Left kidney (tissue), 1 donor: ENCODE measurements at regions not wholly inside any gene's neighbourhood (a gene's known extent, or its start where the extent isn't known, plus 50 kb on each side); places are given as distances from the start of the nearest gene placed in this dataset.
"Not testable (repeated sequence)": the region's sequence is repeated elsewhere in the genome, so short reads cannot be mapped to it uniquely, and the experiment has no call there.

Experiments used
- DNase-seq: peaks from one replicate; pipeline ENCODE4 v3.0.0-alpha.2; 2013

GRCh38 chrX:5290635-5291034, 938.0 kb downstream of the NLGN4X start:
- no peak for DNase-seq

- DNase-seq = not testable (repeated sequence)
Observed at GRCh38 chrX:5289949-5290348, 938.7 kb downstream of the NLGN4X start.

GRCh38 chrX:5278908-5279307, 949.8 kb downstream of the NLGN4X start:
- DNase-seq = no peak

- DNase-seq = no peak
Observed at GRCh38 chrX:5265324-5265850, 963.3 kb downstream of the NLGN4X start.

GRCh38 chrX:5250106-5250505, 978.6 kb downstream of the NLGN4X start:
- DNase-seq = no peak

GRCh38 chrX:5242091-5242790, 986.4 kb downstream of the NLGN4X start:
- DNase-seq = no peak

GRCh38 chrX:5236749-5237148, 991.9 kb downstream of the NLGN4X start:
- no peak for DNase-seq

- DNase-seq = no peak
Observed at GRCh38 chrX:5236096-5236495, 992.6 kb downstream of the NLGN4X start.

GRCh38 chrX:5233830-5234229, 994.8 kb downstream of the NLGN4X start:
- DNase-seq = no peak

- DNase-seq = no peak
Observed at GRCh38 chrX:5220421-5220820, 1008.2 kb downstream of the NLGN4X start.

GRCh38 chrX:5194806-5195205, 1033.9 kb downstream of the NLGN4X start:
- no peak for DNase-seq

GRCh38 chrX:5180135-5180741, 1048.4 kb downstream of the NLGN4X start:
- DNase-seq = no peak

GRCh38 chrX:5176766-5177165, 1051.9 kb downstream of the NLGN4X start:
- DNase-seq = no peak

- DNase-seq = no peak
Observed at GRCh38 chrX:5163663-5164062, 1065.0 kb downstream of the NLGN4X start.

- DNase-seq = no peak
Observed at GRCh38 chrX:5155301-5155700, 1073.4 kb downstream of the NLGN4X start.

- DNase-seq = no peak
Observed at GRCh38 chrX:5145957-5146356, 1082.7 kb downstream of the NLGN4X start.

- DNase-seq = no peak
Observed at GRCh38 chrX:5142644-5143043, 1086.0 kb downstream of the NLGN4X start.

GRCh38 chrX:5122181-5122678, 1106.4 kb downstream of the NLGN4X start:
- DNase-seq = no peak

GRCh38 chrX:5117816-5118215, 1110.9 kb downstream of the NLGN4X start:
- DNase-seq = no peak

GRCh38 chrX:5113128-5113527, 1115.5 kb downstream of the NLGN4X start:
- no peak for DNase-seq

- DNase-seq = no peak
Observed at GRCh38 chrX:5100004-5100403, 1128.7 kb downstream of the NLGN4X start.

- DNase-seq = no peak
Observed at GRCh38 chrX:5086388-5086787, 1142.3 kb downstream of the NLGN4X start.

- no peak for DNase-seq
Observed at GRCh38 chrX:5084279-5084678, 1144.4 kb downstream of the NLGN4X start.

- no peak for DNase-seq
Observed at GRCh38 chrX:5082705-5083104, 1146.0 kb downstream of the NLGN4X start.
